ENCODE measurements at regions not wholly inside any gene's neighbourhood (a gene's known extent, or its start where the extent isn't known, plus 50 kb on each side); places are given as distances from the start of the nearest gene placed in this dataset.

DNA sequence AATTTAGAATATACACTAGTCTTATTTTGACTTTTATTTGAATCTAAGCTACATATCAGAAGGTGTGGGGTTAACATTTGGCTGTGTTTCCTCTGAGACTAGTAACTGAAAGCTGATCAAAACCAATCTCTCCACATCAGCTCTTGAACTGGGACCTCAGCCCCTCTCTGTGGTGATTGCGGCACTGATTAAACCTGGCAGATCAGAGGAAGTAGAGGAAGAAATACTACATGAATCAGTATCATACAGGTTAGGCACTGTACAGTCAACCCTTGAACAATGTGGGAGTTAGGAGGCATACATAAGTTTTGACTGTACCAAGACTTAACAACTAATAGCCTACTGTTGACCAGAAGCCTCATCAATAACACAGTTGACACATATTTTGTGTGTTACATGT, 122.5 kb upstream of the C1orf87 start:
- H3K4me3 ChIP-seq (ENCODE audit: control insufficient read depth in 1 of 2, extremely low read depth in 1 of 2, low read length in 1 of 2), result no peak overlapping the region
- DNase-seq (no peak), ATAC-seq (replicated peaks in 1 of 4) (no peak)
- no peak overlapping the region for H3K4me3 Mint-ChIP-seq
- no peaks in the 10 kb centered on the region for H3K4me1 Mint-ChIP-seq
- ChIA-PET CTCF (no interaction called here), POLR2A (interaction anchor here in 1 of 2 donors (0.6 kb wide), 1 partner anchor 1678 kb away, joined by 3 read pairs; no protein-coding TSS in a partner anchor)
- no peaks in the 10 kb centered on the region for H3K9me3 ChIP-seq
- H3K27me3 Mint-ChIP-seq, result no peaks in the 10 kb centered on the region
- H3K36me3 Mint-ChIP-seq, result no peaks in the 10 kb centered on the region
- no CpG with 5 or more reads among the region's 1 CpG for WGBS (ENCODE audit: insufficient coverage)
- no peaks in the 10 kb centered on the region for H3K36me3 ChIP-seq (ENCODE audit: control insufficient read depth in 2 of 2, extremely low read depth in 1 of 2, insufficient read depth in 1 of 2, low read length in 1 of 2)
- H3K9me3 Mint-ChIP-seq, result peaks cover 4 to 6% (median 5%) of the 10 kb centered on the region in 3 donors
- no peaks in the 10 kb centered on the region for H3K4me1 ChIP-seq (ENCODE audit: control insufficient read depth in 1 of 2, extremely low read depth in 1 of 2, insufficient read depth in 2 of 2, low read length in 2 of 2)
- no peak overlapping the region for H3K27ac ChIP-seq (ENCODE audit: low read length)
- no peaks in the 10 kb centered on the region for H3K27me3 ChIP-seq (replicated peaks in 1 of 2; ENCODE audit: control insufficient read depth in 2 of 2, extremely low read depth in 1 of 2, insufficient read depth in 2 of 2, low read length in 1 of 2)
- H3K27ac Mint-ChIP-seq, result no peak overlapping the region

DNA sequence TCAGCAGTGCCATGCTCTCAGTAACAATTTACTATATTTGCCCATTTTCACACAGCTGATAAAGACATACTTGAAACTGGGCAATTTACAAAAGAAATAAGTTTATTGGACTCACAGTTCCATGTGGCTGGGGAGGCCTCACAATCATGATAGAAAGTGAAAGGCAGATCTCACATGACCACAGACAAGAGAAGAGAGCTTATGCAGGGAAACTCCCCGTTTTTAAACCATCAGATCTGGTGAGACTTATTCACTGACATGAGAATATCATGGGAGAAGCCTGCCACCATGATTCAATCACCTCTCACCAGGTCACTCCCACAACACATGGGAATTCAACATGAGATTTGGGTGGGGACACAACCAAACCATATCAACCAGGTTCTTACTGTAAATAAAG, 112.1 kb upstream of the C1orf87 start:
- no peaks in the 10 kb centered on the region for H3K4me1 Mint-ChIP-seq
- H3K4me3 Mint-ChIP-seq, result no peak overlapping the region
- no peaks in the 10 kb centered on the region for H3K36me3 Mint-ChIP-seq
- CTCF ChIA-PET, result no interaction called here
- Histone ChIP-seq H3K9me3 (no peaks in the 10 kb centered on the region), H3K4me3 (ENCODE audit: control insufficient read depth in 1 of 2, extremely low read depth in 1 of 2, low read length in 1 of 2) (no peak overlapping the region), H3K4me1 (ENCODE audit: control insufficient read depth in 1 of 2, extremely low read depth in 1 of 2, insufficient read depth in 2 of 2, low read length in 2 of 2) (no peaks in the 10 kb centered on the region), H3K36me3 (ENCODE audit: control insufficient read depth in 2 of 2, extremely low read depth in 1 of 2, insufficient read depth in 1 of 2, low read length in 1 of 2) (no peaks in the 10 kb centered on the region), H3K27ac (ENCODE audit: low read length) (no peak overlapping the region), H3K27me3 (replicated peaks in 1 of 2; ENCODE audit: control insufficient read depth in 2 of 2, extremely low read depth in 1 of 2, insufficient read depth in 2 of 2, low read length in 1 of 2) (no peaks in the 10 kb centered on the region)
- peaks cover 0 to 4% of the 10 kb centered on the region in 2 donors for H3K27me3 Mint-ChIP-seq
- DNase-seq (no peak), ATAC-seq (replicated peaks in 1 of 4) (no peak)
- WGBS (ENCODE audit: insufficient coverage), result no CpG with 5 or more reads among the region's 1 CpG
- POLR2A ChIA-PET, result no interaction called here
- peaks cover 10 to 22% (median 15%) of the 10 kb centered on the region in 3 donors for H3K9me3 Mint-ChIP-seq
- no peak overlapping the region for H3K27ac Mint-ChIP-seq

DNA sequence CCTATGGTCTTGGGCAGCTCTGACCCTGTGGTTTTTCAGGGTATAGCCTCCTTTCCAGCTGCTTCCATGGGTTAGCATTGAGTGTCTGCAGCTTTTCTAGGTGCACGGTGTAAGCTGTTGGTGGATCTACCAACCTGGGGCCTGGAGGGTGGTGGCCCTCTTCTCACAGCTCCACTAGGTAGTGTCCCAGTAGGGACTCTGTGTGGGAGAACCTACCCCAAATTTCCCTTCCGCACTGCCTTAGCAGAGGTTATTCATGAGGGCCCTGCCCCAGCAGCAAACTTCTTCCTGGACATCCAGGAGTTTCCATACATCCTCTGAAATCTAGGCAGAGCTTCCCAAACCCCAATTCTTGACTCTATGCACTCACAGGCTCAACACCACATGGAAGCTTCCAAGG, 111.0 kb upstream of the C1orf87 start:
- ATAC-seq (replicated peaks in 1 of 4), result no peak
- H3K9me3 ChIP-seq, result no peaks in the 10 kb centered on the region
- Mint-ChIP-seq H3K4me3 (no peak overlapping the region), H3K9me3 (peaks cover 10 to 22% (median 11%) of the 10 kb centered on the region in 3 donors), H3K27ac (no peak overlapping the region), H3K4me1 (no peaks in the 10 kb centered on the region), H3K36me3 (no peaks in the 10 kb centered on the region), H3K27me3 (peaks cover 0 to 4% of the 10 kb centered on the region in 2 donors)
- H3K27ac ChIP-seq (ENCODE audit: low read length), result no peak overlapping the region
- no peaks in the 10 kb centered on the region for H3K27me3 ChIP-seq (replicated peaks in 1 of 2; ENCODE audit: control insufficient read depth in 2 of 2, extremely low read depth in 1 of 2, insufficient read depth in 2 of 2, low read length in 1 of 2)
- H3K4me1 ChIP-seq (ENCODE audit: control insufficient read depth in 1 of 2, extremely low read depth in 1 of 2, insufficient read depth in 2 of 2, low read length in 2 of 2), result no peaks in the 10 kb centered on the region
- ChIA-PET POLR2A (no interaction called here), CTCF (no interaction called here)
- DNase-seq, result no peak
- H3K36me3 ChIP-seq (ENCODE audit: control insufficient read depth in 2 of 2, extremely low read depth in 1 of 2, insufficient read depth in 1 of 2, low read length in 1 of 2), result no peaks in the 10 kb centered on the region
- H3K4me3 ChIP-seq (ENCODE audit: control insufficient read depth in 1 of 2, extremely low read depth in 1 of 2, low read length in 1 of 2), result no peak overlapping the region
- 86% methylated on average over 2 of the region's 2 CpGs for WGBS (ENCODE audit: insufficient coverage)

DNA sequence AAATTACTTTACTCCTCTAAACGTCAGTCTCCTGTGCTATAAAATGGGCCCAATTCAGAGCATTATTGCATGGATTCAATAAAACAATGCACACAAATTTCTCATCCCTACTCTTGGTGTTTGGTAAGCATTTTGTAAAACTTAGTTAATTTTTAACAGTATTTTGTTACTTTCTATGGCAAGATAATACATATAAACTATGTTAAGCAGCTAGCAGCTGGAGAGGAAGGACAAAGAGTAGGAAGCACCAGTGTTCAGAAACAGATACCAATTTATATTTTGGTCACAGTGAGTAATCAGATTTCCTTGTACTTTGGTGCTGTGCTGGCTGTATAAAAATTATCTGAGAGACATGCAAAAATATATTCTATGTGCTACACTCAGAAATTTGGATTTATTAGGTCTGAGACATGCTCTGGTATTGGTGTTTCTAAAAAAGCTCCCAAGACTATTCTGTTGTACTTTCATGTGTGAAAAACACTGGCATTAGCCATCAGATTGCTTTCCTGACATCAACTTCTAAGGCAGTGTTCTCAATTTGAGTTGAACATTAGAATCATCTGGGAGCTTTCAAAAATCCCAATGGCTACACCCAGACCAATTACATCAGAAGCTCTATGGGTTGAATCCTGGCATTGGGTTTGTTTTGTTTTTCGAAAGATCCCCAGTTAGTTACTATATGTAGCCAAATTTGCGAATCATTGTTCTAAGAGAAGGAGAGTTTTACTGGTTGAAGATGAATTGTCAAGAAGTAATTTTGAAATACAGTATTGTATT, 100.3 kb upstream of the C1orf87 start:
- Histone ChIP-seq H3K27ac (ENCODE audit: low read length) (no peak overlapping the region), H3K4me3 (ENCODE audit: control insufficient read depth in 1 of 2, extremely low read depth in 1 of 2, low read length in 1 of 2) (no peak overlapping the region), H3K27me3 (replicated peaks in 1 of 2; ENCODE audit: control insufficient read depth in 2 of 2, extremely low read depth in 1 of 2, insufficient read depth in 2 of 2, low read length in 1 of 2) (no peaks in the 10 kb centered on the region), H3K9me3 (no peaks in the 10 kb centered on the region), H3K4me1 (ENCODE audit: control insufficient read depth in 1 of 2, extremely low read depth in 1 of 2, insufficient read depth in 2 of 2, low read length in 2 of 2) (no peaks in the 10 kb centered on the region), H3K36me3 (ENCODE audit: control insufficient read depth in 2 of 2, extremely low read depth in 1 of 2, insufficient read depth in 1 of 2, low read length in 1 of 2) (no peaks in the 10 kb centered on the region)
- Mint-ChIP-seq H3K27ac (no peak overlapping the region), H3K4me1 (no peaks in the 10 kb centered on the region), H3K36me3 (no peaks in the 10 kb centered on the region), H3K9me3 (peaks cover 0 to 9% (median 0%) of the 10 kb centered on the region in 3 donors), H3K27me3 (peaks cover 0 to 5% of the 10 kb centered on the region in 2 donors), H3K4me3 (no peak overlapping the region)
- ATAC-seq (replicated peaks in 1 of 4) (no peak), DNase-seq (no peak)
- POLR2A ChIA-PET, result no interaction called here
- no CpG with 5 or more reads among the region's 3 CpGs for WGBS (ENCODE audit: insufficient coverage)
- CTCF ChIA-PET, result interaction anchor here in 1 of 2 donors (0.6 kb wide), 1 partner anchor 379 kb away, joined by 3 read pairs; no protein-coding TSS in a partner anchor

DNA sequence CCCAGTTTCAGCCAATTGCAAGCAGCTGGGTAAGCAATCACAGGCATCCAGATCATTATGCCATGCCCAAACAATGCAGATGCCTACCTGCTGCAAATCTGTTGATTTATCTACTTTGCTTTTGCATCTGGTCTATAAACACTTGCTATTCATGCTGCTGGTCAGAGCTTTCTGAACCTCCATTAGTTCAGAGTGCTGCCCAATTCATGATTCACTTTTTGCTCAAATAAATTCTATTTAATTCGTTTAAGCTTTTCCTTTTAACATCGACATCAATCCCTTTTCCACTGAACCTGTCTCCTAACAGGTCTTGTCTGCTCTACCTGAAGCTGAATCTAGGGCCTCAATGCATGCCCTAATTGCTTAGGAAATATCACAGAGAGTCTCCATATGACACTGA, 99.4 kb upstream of the C1orf87 start:
- no peaks in the 10 kb centered on the region for H3K9me3 ChIP-seq
- CTCF ChIA-PET, result no interaction called here
- no peak overlapping the region for H3K4me3 Mint-ChIP-seq
- H3K36me3 ChIP-seq (ENCODE audit: control insufficient read depth in 2 of 2, extremely low read depth in 1 of 2, insufficient read depth in 1 of 2, low read length in 1 of 2), result no peaks in the 10 kb centered on the region
- ATAC-seq (replicated peaks in 1 of 4) (no peak), DNase-seq (no peak)
- no peaks in the 10 kb centered on the region for H3K36me3 Mint-ChIP-seq
- no peak overlapping the region for H3K27ac Mint-ChIP-seq
- no peak overlapping the region for H3K4me3 ChIP-seq (ENCODE audit: control insufficient read depth in 1 of 2, extremely low read depth in 1 of 2, low read length in 1 of 2)
- no peaks in the 10 kb centered on the region for H3K4me1 Mint-ChIP-seq
- H3K9me3 Mint-ChIP-seq, result peaks cover 0 to 9% (median 0%) of the 10 kb centered on the region in 3 donors
- 100% methylated on average over 2 of the region's 2 CpGs for WGBS (ENCODE audit: insufficient coverage)
- no peaks in the 10 kb centered on the region for H3K4me1 ChIP-seq (ENCODE audit: control insufficient read depth in 1 of 2, extremely low read depth in 1 of 2, insufficient read depth in 2 of 2, low read length in 2 of 2)
- peaks cover 0 to 5% of the 10 kb centered on the region in 2 donors for H3K27me3 Mint-ChIP-seq
- H3K27ac ChIP-seq (ENCODE audit: low read length), result no peak overlapping the region
- H3K27me3 ChIP-seq (replicated peaks in 1 of 2; ENCODE audit: control insufficient read depth in 2 of 2, extremely low read depth in 1 of 2, insufficient read depth in 2 of 2, low read length in 1 of 2), result no peaks in the 10 kb centered on the region
- POLR2A ChIA-PET, result no interaction called here

DNA sequence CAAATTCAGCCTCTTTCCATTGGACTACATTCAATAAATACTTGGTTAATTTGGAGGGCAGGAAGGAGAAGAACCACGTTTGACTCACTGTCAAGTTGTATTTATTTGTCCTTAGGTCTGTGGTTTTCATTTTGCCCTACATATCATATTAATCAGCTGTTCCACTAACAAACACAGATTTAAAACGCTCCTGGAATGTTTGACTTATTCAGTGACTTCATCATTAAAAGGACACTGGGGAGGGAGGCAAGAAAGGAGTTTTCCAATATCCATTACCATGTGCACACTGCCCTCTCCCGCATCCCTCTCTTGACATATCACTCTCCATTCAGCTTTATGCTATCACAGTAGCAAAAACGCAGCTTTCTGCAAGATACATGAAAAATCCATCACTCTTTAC, 98.2 kb upstream of the C1orf87 start:
- ChIA-PET CTCF (no interaction called here), POLR2A (no interaction called here)
- Histone ChIP-seq H3K9me3 (no peaks in the 10 kb centered on the region), H3K4me1 (ENCODE audit: control insufficient read depth in 1 of 2, extremely low read depth in 1 of 2, insufficient read depth in 2 of 2, low read length in 2 of 2) (no peaks in the 10 kb centered on the region), H3K4me3 (ENCODE audit: control insufficient read depth in 1 of 2, extremely low read depth in 1 of 2, low read length in 1 of 2) (no peak overlapping the region), H3K27me3 (replicated peaks in 1 of 2; ENCODE audit: control insufficient read depth in 2 of 2, extremely low read depth in 1 of 2, insufficient read depth in 2 of 2, low read length in 1 of 2) (no peaks in the 10 kb centered on the region), H3K36me3 (ENCODE audit: control insufficient read depth in 2 of 2, extremely low read depth in 1 of 2, insufficient read depth in 1 of 2, low read length in 1 of 2) (no peaks in the 10 kb centered on the region), H3K27ac (ENCODE audit: low read length) (no peak overlapping the region)
- no peaks in the 10 kb centered on the region for H3K27me3 Mint-ChIP-seq
- 100% methylated on average over 1 of the region's 4 CpGs for WGBS (ENCODE audit: insufficient coverage)
- no peak overlapping the region for H3K4me3 Mint-ChIP-seq
- ATAC-seq (replicated peaks in 1 of 4) (no peak), DNase-seq (no peak)
- peaks cover 0 to 9% (median 4%) of the 10 kb centered on the region in 3 donors for H3K9me3 Mint-ChIP-seq
- no peaks in the 10 kb centered on the region for H3K4me1 Mint-ChIP-seq
- no peak overlapping the region for H3K27ac Mint-ChIP-seq
- no peaks in the 10 kb centered on the region for H3K36me3 Mint-ChIP-seq
